BE2C (cell line): ENCODE measurements at regions not wholly inside any gene's neighbourhood (a gene's known extent, or its start where the extent isn't known, plus 50 kb on each side); places are given as distances from the start of the nearest gene placed in this dataset.
A peak's percentile ranks its signal among the peaks of the same experiment; 100 is the strongest.

Experiments
- DNase-seq: peaks from one replicate; pipeline ENCODE4 v3.0.0-alpha.2; 2020
- H3K27me3 ChIP-seq: fragments of 250-450 bp; sonication (Bioruptor Pico); 2 replicates; pipeline ENCODE4 v1.5.1; 2020; ENCODE audit warnings: mild to moderate bottlenecking
- H3K36me3 ChIP-seq: fragments of 250-450 bp; sonication (Bioruptor Pico); 2 replicates; pipeline ENCODE4 v1.5.1; 2020; ENCODE audit warnings: mild to moderate bottlenecking
- H3K4me1 ChIP-seq: fragments of 250-450 bp; sonication (Bioruptor Pico); 2 replicates; pipeline ENCODE4 v1.5.1; 2020
- H3K4me3 ChIP-seq: 2 replicates; pipeline ENCODE4 v1.5.1; 2011; ENCODE audit warnings: low read depth, low read length
- H3K9me3 ChIP-seq: fragments of 250-450 bp; sonication (Bioruptor Pico); 2 replicates; pipeline ENCODE4 v1.5.1; 2020
- CTCF ChIP-seq: IDR thresholded peaks from 2 replicates; pipeline ENCODE4 v1.5.1; 2012; ENCODE audit warnings: mild to moderate bottlenecking, low read depth, low read length

- DNase-seq = no peak
- no peaks in the 10 kb centered on the region for H3K36me3 ChIP-seq
- no peaks in the 10 kb centered on the region for H3K4me1 ChIP-seq
- TF ChIP-seq CTCF = no peak
- no peaks in the 10 kb centered on the region for H3K9me3 ChIP-seq
- H3K4me3 ChIP-seq = no peak overlapping the region
- H3K27me3 ChIP-seq = no peaks in the 10 kb centered on the region
Measured at GRCh38 chr12:127675936-127676335, 591.0 kb upstream of the TMEM132C start.

GRCh38 chr12:127677537-127678131 lies 589.3 kb upstream of the TMEM132C start:
- no peaks in the 10 kb centered on the region for H3K36me3 ChIP-seq
- H3K27me3 ChIP-seq = no peaks in the 10 kb centered on the region
- peak; percentile 23 for DNase-seq
- peak; percentile 47 for TF ChIP-seq CTCF
- no peaks in the 10 kb centered on the region for H3K4me1 ChIP-seq
- H3K4me3 ChIP-seq = no peak overlapping the region
- H3K9me3 ChIP-seq = no peaks in the 10 kb centered on the region

- Histone ChIP-seq H3K4me3 (no peak overlapping the region), H3K9me3 (no peaks in the 10 kb centered on the region), H3K27me3 (no peaks in the 10 kb centered on the region), H3K4me1 (no peaks in the 10 kb centered on the region), H3K36me3 (no peaks in the 10 kb centered on the region)
- TF ChIP-seq CTCF = no peak
- DNase-seq = no peak
Measured at GRCh38 chr12:127678945-127679344, 588.0 kb upstream of the TMEM132C start.

- Histone ChIP-seq H3K4me3 (no peak overlapping the region), H3K4me1 (no peaks in the 10 kb centered on the region), H3K36me3 (no peaks in the 10 kb centered on the region), H3K27me3 (no peaks in the 10 kb centered on the region), H3K9me3 (no peaks in the 10 kb centered on the region)
- no peak for DNase-seq
- TF ChIP-seq CTCF = no peak
Measured at GRCh38 chr12:127680516-127680915, 586.5 kb upstream of the TMEM132C start.

- no peaks in the 10 kb centered on the region for H3K36me3 ChIP-seq
- H3K27me3 ChIP-seq = no peaks in the 10 kb centered on the region
- DNase-seq = no peak
- H3K4me1 ChIP-seq = no peaks in the 10 kb centered on the region
- no peak for TF ChIP-seq CTCF
- no peak overlapping the region for H3K4me3 ChIP-seq
- H3K9me3 ChIP-seq = no peaks in the 10 kb centered on the region; the same call in 1 of the 2 replicates
Measured at GRCh38 chr12:127681151-127681754, 585.7 kb upstream of the TMEM132C start.

- DNase-seq = no peak
- no peaks in the 10 kb centered on the region; the same call in 1 of the 2 replicates for H3K9me3 ChIP-seq
- no peaks in the 10 kb centered on the region for H3K27me3 ChIP-seq
- H3K4me1 ChIP-seq = no peaks in the 10 kb centered on the region
- TF ChIP-seq CTCF = no peak
- no peak overlapping the region for H3K4me3 ChIP-seq
- H3K36me3 ChIP-seq = no peaks in the 10 kb centered on the region
Measured at GRCh38 chr12:127685491-127685890, 581.5 kb upstream of the TMEM132C start.
